HUES6 (cell line): ENCODE measurements at regions not wholly inside any gene's neighbourhood (a gene's known extent, or its start where the extent isn't known, plus 50 kb on each side); places are given as distances from the start of the nearest gene placed in this dataset.
"Not testable (repeated sequence)": the region's sequence is repeated elsewhere in the genome, so short reads cannot be mapped to it uniquely, and the experiment has no call there.

ENCODE experiments used
- H3K27ac ChIP-seq: 2 replicates; pipeline ENCODE4 v1.7.0; 2013; ENCODE audit warnings: low read depth, mild to moderate bottlenecking, low read length, inconsistent platforms
- H3K27me3 ChIP-seq: 2 replicates; pipeline ENCODE4 v1.6.1; 2013; ENCODE audit warnings: low read length; ENCODE audit not compliant: control insufficient read depth, insufficient read depth
- H3K36me3 ChIP-seq: 2 replicates; pipeline ENCODE4 v1.6.1; 2013; ENCODE audit warnings: low read length; ENCODE audit not compliant: control insufficient read depth, insufficient read depth
- H3K4me1 ChIP-seq: 2 replicates; pipeline ENCODE4 v1.6.1; 2013; ENCODE audit warnings: low read length; ENCODE audit not compliant: control insufficient read depth, insufficient read depth
- H3K4me3 ChIP-seq: 2 replicates; pipeline ENCODE4 v1.5.1; 2013; ENCODE audit warnings: low read depth, low read length
- H3K9ac ChIP-seq: one replicate; pipeline ENCODE4 v1.6.1; 2013; ENCODE audit warnings: mild to moderate bottlenecking, low read length
- H3K9me3 ChIP-seq: 2 replicates; pipeline ENCODE4 v1.6.1; 2013; ENCODE audit warnings: low read depth, low read length; ENCODE audit not compliant: control insufficient read depth, insufficient read depth

DNA sequence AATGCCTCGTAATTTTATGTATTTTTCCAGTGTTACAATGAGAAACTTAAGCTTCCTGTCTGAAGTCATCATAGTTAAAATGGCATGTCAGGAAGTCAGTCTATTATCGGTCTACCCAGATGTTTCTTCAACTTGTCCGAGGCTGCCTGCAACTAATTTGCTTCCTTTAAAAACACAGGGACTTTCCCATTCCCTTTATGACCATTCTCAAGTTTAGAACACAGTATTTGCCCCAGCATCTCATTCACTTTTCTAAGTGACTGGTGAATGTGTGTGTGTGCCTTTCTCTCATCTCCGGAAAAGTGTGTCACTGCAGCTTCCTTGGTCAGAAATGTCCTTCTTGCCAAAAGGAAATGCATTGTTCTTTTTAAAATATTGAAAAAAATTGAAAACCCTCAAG is 466.6 kb downstream of the RAP2B start:
- Histone ChIP-seq H3K27ac (no peak overlapping the region), H3K9me3 (no peaks in the 10 kb centered on the region)

GRCh38 chr3:153629148-153629547 is 467.1 kb downstream of the RAP2B start:
- Histone ChIP-seq H3K9me3 (no peaks in the 10 kb centered on the region), H3K27me3 (no peaks in the 10 kb centered on the region), H3K36me3 (no peaks in the 10 kb centered on the region), H3K4me3 (no peak overlapping the region), H3K9ac (no peak overlapping the region), H3K27ac (no peak overlapping the region), H3K4me1 (peaks cover 8% of the 10 kb centered on the region; the same call in 1 of the 2 replicates)

More for the DNA sequence above, 466.6 kb downstream of the RAP2B start:
- no peaks in the 10 kb centered on the region for H3K27me3 ChIP-seq
- no peaks in the 10 kb centered on the region for H3K36me3 ChIP-seq
- H3K4me1 ChIP-seq, result peaks cover 8% of the 10 kb centered on the region; the same call in 1 of the 2 replicates
- no peak overlapping the region for H3K9ac ChIP-seq
- H3K4me3 ChIP-seq, result no peak overlapping the region

DNA sequence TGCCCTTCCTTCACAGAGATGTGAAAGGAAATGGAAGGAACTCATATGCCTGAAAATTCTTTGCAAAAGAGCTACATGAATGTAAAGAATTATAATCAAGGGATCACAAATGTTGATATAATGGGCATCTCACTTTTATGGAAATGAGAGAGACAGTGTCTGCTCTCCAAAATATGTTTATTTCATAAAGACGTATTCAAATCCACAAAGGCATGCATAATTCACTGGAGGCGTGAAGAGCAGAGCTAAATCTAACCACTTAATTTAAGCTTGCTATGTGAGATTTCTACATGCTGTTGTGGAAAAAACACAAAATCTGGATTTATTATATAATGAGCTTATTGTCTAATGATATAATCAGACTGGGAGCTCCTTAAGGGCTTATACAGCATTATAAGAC is 469.1 kb downstream of the RAP2B start:
- Histone ChIP-seq H3K27me3 (no peaks in the 10 kb centered on the region), H3K9ac (no peak overlapping the region), H3K27ac (no peak overlapping the region), H3K4me1 (peaks cover 8% of the 10 kb centered on the region; the same call in 1 of the 2 replicates), H3K9me3 (no peaks in the 10 kb centered on the region), H3K36me3 (no peaks in the 10 kb centered on the region), H3K4me3 (no peak overlapping the region)

- no peak overlapping the region for H3K4me3 ChIP-seq
- peaks cover 8% of the 10 kb centered on the region; the same call in 1 of the 2 replicates for H3K4me1 ChIP-seq
- no peaks in the 10 kb centered on the region for H3K9me3 ChIP-seq
- no peak overlapping the region for H3K27ac ChIP-seq
- H3K27me3 ChIP-seq, result no peaks in the 10 kb centered on the region
- no peaks in the 10 kb centered on the region for H3K36me3 ChIP-seq
- no peak overlapping the region for H3K9ac ChIP-seq
Observed at GRCh38 chr3:153631664-153632063, 469.6 kb downstream of the RAP2B start.

DNA sequence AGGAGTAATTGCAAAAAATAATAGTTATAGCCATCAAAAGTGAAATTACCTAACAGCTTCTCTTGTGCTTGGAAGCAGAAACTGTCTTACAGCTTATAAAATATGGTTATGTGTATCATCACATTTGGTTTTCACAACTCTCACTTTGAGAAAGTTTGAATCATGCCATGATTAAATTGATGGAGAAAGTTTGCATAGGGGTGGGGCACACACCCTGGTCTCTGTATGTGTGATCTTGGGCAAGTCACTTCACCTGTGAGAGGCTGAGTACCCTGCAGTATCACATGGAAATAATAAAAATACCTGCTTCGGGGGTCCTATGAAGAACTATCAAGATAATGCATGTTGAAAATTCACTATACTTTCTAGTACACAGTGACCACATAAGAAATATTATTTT is 471.4 kb downstream of the RAP2B start:
- H3K4me1 ChIP-seq, result peaks cover 8% of the 10 kb centered on the region; the same call in 1 of the 2 replicates
- no peak overlapping the region for H3K4me3 ChIP-seq
- H3K9me3 ChIP-seq, result no peaks in the 10 kb centered on the region
- H3K36me3 ChIP-seq, result no peaks in the 10 kb centered on the region
- H3K27me3 ChIP-seq, result no peaks in the 10 kb centered on the region
- H3K9ac ChIP-seq, result no peak overlapping the region
- no peak overlapping the region for H3K27ac ChIP-seq

DNA sequence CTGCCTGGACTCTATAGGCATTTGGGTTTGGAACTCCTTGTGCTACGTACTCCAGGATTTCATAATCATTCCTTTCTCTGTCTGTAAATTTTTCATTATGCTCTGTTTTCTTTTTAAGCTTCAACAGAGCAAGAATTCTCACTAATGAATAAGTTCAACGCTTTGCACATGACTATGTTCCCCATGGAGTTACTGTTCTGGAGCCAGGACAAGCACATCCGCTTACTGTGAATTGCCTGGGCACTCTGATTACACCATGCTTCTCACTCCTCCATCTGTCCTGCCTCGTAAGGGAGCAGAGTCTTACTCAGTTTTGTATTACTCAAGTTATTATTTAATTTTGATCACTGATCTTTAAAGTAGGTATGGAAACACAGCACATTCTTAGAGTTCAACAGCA is 472.7 kb downstream of the RAP2B start:
- Histone ChIP-seq H3K27me3 (no peaks in the 10 kb centered on the region), H3K36me3 (no peaks in the 10 kb centered on the region), H3K4me3 (no peak overlapping the region), H3K9ac (no peak overlapping the region), H3K9me3 (no peaks in the 10 kb centered on the region), H3K4me1 (peaks cover 12% of the 10 kb centered on the region), H3K27ac (no peak overlapping the region)

GRCh38 chr3:153639631-153640030 is 477.6 kb downstream of the RAP2B start:
- no peak overlapping the region for H3K9ac ChIP-seq
- H3K27me3 ChIP-seq, result no peaks in the 10 kb centered on the region
- H3K4me1 ChIP-seq, result peaks cover 38% of the 10 kb centered on the region
- 0 out of 2 replicates have a peak overlapping the region, but pooled peaks have one; percentile 74 for H3K27ac ChIP-seq
- no peaks in the 10 kb centered on the region for H3K9me3 ChIP-seq
- H3K36me3 ChIP-seq, result no peaks in the 10 kb centered on the region
- no peak overlapping the region for H3K4me3 ChIP-seq

GRCh38 chr3:153640689-153641665 is 479.0 kb downstream of the RAP2B start:
- Histone ChIP-seq H3K27ac (peak overlapping the region; percentile 74), H3K4me3 (peak overlapping the region; percentile 15; the same call in 1 of the 2 replicates), H3K27me3 (no peaks in the 10 kb centered on the region), H3K4me1 (peaks cover 38% of the 10 kb centered on the region), H3K9ac (peak overlapping the region; percentile 34), H3K36me3 (no peaks in the 10 kb centered on the region), H3K9me3 (0 out of 2 replicates have a peak, but pooled peaks cover 5% of the 10 kb centered on the region)

DNA sequence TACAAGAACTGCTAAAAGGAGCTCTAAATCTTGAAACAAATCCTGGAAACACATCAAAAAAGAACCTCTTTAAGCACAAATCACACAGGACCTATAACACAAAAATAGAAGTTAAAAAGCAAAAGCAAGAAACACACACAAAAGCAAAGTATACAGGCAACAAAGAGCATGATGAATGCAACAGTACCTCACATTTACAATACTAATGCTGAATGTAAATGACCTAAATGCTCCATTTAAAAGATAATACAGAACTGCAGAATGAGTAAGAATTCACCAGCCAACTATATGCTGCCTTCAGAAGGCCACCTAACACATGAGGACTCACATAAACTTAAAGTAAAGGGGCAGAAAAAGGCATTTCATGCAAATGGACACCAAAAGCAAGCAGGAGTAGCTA is 478.6 kb upstream of the ARHGEF26 start:
- not testable (repeated sequence) for H3K36me3 ChIP-seq, H3K9ac ChIP-seq, H3K4me3 ChIP-seq, H3K27me3 ChIP-seq, H3K9me3 ChIP-seq
- peak overlapping the region; percentile 74 for H3K27ac ChIP-seq
- H3K4me1 ChIP-seq, result peaks cover 38% of the 10 kb centered on the region

DNA sequence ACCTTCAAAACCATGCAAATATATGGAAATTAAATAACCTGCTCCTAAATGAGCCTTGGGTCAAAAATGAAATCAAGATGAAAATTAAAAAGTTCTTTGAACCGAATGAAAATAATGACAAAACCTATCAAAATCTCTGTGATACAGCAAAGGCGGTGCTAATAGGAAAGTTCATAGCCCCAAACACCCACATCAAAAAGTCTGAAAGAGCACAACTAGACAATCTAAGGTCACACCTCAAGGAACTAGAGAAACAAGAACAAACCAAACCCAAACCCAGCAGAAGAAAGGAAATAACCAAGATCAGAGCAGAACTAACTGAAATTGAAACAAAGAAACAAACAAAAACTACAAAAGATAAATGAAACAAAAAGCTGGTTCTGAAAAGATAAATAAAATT is 477.7 kb upstream of the ARHGEF26 start:
- H3K9ac ChIP-seq, H3K27me3 ChIP-seq, H3K9me3 ChIP-seq, H3K36me3 ChIP-seq, H3K27ac ChIP-seq, H3K4me3 ChIP-seq: not testable (repeated sequence)
- H3K4me1 ChIP-seq, result peaks cover 41% of the 10 kb centered on the region

DNA sequence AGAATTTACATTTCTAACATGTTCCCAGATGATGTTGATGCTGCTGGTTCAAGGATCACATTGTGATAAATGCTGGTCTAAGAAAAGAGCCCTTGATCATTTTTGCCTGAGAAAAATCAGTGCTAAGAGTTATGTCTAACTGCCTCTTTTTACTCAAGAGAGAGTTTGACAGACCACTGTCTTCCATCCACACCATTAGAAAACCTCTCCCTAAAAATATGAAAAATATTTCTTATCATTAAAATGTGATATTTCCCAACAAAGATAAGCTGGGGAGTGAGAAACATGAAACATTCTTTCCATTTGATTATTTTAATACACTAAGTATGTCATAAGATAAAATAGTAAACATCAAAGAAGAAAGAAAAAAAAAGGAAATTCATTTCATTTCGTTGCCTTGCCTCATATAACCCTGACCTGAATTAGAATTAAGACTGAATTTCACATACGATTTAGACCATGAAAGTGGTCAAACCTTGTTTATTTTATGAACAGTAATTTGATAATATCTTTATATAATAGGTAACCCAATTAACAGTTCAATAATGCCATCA is 471.8 kb upstream of the ARHGEF26 start:
- no peaks in the 10 kb centered on the region for H3K36me3 ChIP-seq
- H3K27me3 ChIP-seq, result no peaks in the 10 kb centered on the region
- no peak overlapping the region for H3K27ac ChIP-seq
- no peak overlapping the region for H3K9ac ChIP-seq
- 0 out of 2 replicates have a peak, but pooled peaks cover 5% of the 10 kb centered on the region for H3K9me3 ChIP-seq
- H3K4me1 ChIP-seq, result 0 out of 2 replicates have a peak, but pooled peaks cover 3% of the 10 kb centered on the region
- H3K4me3 ChIP-seq, result no peak overlapping the region
